HG03354 (cell line): ENCODE measurements at regions not wholly inside any gene's neighbourhood (a gene's known extent, or its start where the extent isn't known, plus 50 kb on each side); places are given as distances from the start of the nearest gene placed in this dataset.
"Not testable (repeated sequence)": the region's sequence is repeated elsewhere in the genome, so short reads cannot be mapped to it uniquely, and the experiment has no call there.

Experiments
- ATAC-seq: cut with Tn5 transposase; IDR thresholded peaks from one replicate; pipeline ENCODE4 v1.9.1; 2021; ENCODE audit warnings: mild to moderate bottlenecking; ENCODE audit not compliant: unreplicated experiment, poor library complexity, severe bottlenecking

- ATAC-seq, result no peak
Measured at GRCh38 chr5:158068964-158069363, 210.0 kb upstream of the CLINT1 start.

- no peak for ATAC-seq
Measured at GRCh38 chr5:158066076-158066475, 207.1 kb upstream of the CLINT1 start.

GRCh38 chr5:158064334-158065123 lies 205.6 kb upstream of the CLINT1 start:
- no peak for ATAC-seq

- ATAC-seq, result no peak
Measured at GRCh38 chr5:158063052-158063451, 204.1 kb upstream of the CLINT1 start.

- no peak for ATAC-seq
Measured at GRCh38 chr5:158061451-158061850, 202.5 kb upstream of the CLINT1 start.

- no peak for ATAC-seq
Measured at GRCh38 chr5:158060212-158060611, 201.3 kb upstream of the CLINT1 start.

- no peak for ATAC-seq
Measured at GRCh38 chr5:158058208-158059120, 199.5 kb upstream of the CLINT1 start.

GRCh38 chr5:158056130-158056825 lies 197.3 kb upstream of the CLINT1 start:
- no peak for ATAC-seq

GRCh38 chr5:158055111-158055501 lies 196.2 kb upstream of the CLINT1 start:
- ATAC-seq, result no peak

GRCh38 chr5:158054223-158055110 lies 195.5 kb upstream of the CLINT1 start:
- no peak for ATAC-seq

- ATAC-seq, result no peak
Measured at GRCh38 chr5:158051036-158051435, 192.1 kb upstream of the CLINT1 start.

- no peak for ATAC-seq
Measured at GRCh38 chr5:158050421-158050820, 191.5 kb upstream of the CLINT1 start.

- ATAC-seq, result no peak
Measured at GRCh38 chr5:158049459-158049858, 190.5 kb upstream of the CLINT1 start.

GRCh38 chr5:158045696-158046095 lies 186.8 kb upstream of the CLINT1 start:
- no peak for ATAC-seq

- ATAC-seq, result no peak
Measured at GRCh38 chr5:158039911-158040347, 181.0 kb upstream of the CLINT1 start.

GRCh38 chr5:158039441-158039840 lies 180.5 kb upstream of the CLINT1 start:
- ATAC-seq, result no peak

GRCh38 chr5:158036983-158037595 lies 178.1 kb upstream of the CLINT1 start:
- not testable (repeated sequence) for ATAC-seq

GRCh38 chr5:158034586-158034985 lies 175.6 kb upstream of the CLINT1 start:
- not testable (repeated sequence) for ATAC-seq

- ATAC-seq, result no peak
Measured at GRCh38 chr5:158033724-158034123, 174.8 kb upstream of the CLINT1 start.
